NB4 (cell line): ENCODE measurements at regions not wholly inside any gene's neighbourhood (a gene's known extent, or its start where the extent isn't known, plus 50 kb on each side); places are given as distances from the start of the nearest gene placed in this dataset.

Experiments used
- DNase-seq: peaks from one replicate; pipeline ENCODE4 v3.0.0; 2010; ENCODE audit warnings: low read depth
- H3K4me3 ChIP-seq: one replicate; pipeline ENCODE4 v1.5.1; 2011; ENCODE audit warnings: mild to moderate bottlenecking, low read depth, low read length, moderate library complexity
- MYC ChIP-seq: IDR thresholded peaks from 2 replicates; pipeline ENCODE4 v1.6.1; 2011; ENCODE audit warnings: low read depth, low read length
- POLR2A ChIP-seq: IDR thresholded peaks from 2 replicates; pipeline ENCODE4 v1.6.1; 2011; ENCODE audit warnings: mild to moderate bottlenecking; ENCODE audit not compliant: insufficient read length; ENCODE audit errors: extremely low read depth
- TF ChIP-seq, protein P1 (sequence below): IDR thresholded peaks from one replicate; pipeline ENCODE4 v1.5.1; 2012; ENCODE audit warnings: low read depth, low read length
- TF ChIP-seq, protein P2 (sequence below): IDR thresholded peaks from 2 replicates; pipeline ENCODE4 v1.6.1; 2011; ENCODE audit warnings: low read depth, low read length

DNA sequence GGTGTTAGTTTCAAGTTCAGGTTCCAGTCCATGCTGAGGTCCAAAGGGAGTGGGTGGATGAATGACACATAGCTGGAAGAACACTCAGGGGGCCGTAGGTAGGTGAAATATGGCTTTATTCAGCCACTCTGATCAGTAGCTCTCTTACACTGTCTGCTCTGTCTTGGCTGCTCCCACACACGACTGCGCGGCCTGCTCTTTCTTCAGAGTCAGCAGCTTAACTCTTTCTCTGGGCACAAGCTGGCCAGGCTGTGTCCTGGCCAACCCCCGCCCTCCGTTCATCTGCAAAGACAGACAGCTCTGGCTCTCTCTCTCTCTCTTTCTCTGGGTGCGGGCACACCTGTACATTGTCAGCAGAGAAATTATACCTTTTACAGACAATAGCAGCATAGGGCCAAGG lies 317.4 kb upstream of the SORCS1 start:
- H3K4me3 ChIP-seq = no peak overlapping the region
- DNase-seq = no peak
- TF ChIP-seq, protein P1, sequence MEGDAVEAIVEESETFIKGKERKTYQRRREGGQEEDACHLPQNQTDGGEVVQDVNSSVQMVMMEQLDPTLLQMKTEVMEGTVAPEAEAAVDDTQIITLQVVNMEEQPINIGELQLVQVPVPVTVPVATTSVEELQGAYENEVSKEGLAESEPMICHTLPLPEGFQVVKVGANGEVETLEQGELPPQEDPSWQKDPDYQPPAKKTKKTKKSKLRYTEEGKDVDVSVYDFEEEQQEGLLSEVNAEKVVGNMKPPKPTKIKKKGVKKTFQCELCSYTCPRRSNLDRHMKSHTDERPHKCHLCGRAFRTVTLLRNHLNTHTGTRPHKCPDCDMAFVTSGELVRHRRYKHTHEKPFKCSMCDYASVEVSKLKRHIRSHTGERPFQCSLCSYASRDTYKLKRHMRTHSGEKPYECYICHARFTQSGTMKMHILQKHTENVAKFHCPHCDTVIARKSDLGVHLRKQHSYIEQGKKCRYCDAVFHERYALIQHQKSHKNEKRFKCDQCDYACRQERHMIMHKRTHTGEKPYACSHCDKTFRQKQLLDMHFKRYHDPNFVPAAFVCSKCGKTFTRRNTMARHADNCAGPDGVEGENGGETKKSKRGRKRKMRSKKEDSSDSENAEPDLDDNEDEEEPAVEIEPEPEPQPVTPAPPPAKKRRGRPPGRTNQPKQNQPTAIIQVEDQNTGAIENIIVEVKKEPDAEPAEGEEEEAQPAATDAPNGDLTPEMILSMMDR = no peak
- TF ChIP-seq POLR2A = no peak
- no peak for TF ChIP-seq MYC
- TF ChIP-seq, protein P2, sequence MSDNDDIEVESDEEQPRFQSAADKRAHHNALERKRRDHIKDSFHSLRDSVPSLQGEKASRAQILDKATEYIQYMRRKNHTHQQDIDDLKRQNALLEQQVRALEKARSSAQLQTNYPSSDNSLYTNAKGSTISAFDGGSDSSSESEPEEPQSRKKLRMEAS = no peak

- no peak for DNase-seq
- TF ChIP-seq MYC (no peak), POLR2A (no peak)
- TF ChIP-seq, protein P1 = no peak
- TF ChIP-seq, protein P2 = no peak
- no peak overlapping the region for H3K4me3 ChIP-seq
These were observed 316.7 kb upstream of the SORCS1 start for GRCh38 chr10:107481224-107481623.

DNA sequence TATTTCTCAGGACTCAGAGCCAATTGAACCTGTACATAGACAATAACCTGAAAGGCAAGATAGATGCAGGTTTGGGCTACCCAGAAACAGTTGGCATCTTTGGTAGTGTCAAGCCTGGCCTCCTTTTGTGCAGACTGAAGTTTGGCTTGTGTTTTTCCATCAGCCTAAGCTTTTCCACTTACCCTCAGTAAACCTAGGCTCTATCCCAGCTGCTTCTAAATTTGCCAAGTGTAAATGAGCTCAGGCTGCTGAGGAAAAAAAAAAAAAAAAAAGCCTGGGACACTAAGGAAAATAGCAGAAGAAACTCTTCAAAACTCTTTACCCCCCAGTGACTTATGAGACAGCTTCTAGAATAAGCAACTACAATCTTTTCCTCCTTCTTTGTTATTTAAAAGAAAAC lies 316.3 kb upstream of the SORCS1 start:
- H3K4me3 ChIP-seq = no peak overlapping the region
- DNase-seq = no peak
- TF ChIP-seq, protein P1 = no peak
- TF ChIP-seq POLR2A = no peak
- TF ChIP-seq, protein P2 = no peak
- no peak for TF ChIP-seq MYC

DNA sequence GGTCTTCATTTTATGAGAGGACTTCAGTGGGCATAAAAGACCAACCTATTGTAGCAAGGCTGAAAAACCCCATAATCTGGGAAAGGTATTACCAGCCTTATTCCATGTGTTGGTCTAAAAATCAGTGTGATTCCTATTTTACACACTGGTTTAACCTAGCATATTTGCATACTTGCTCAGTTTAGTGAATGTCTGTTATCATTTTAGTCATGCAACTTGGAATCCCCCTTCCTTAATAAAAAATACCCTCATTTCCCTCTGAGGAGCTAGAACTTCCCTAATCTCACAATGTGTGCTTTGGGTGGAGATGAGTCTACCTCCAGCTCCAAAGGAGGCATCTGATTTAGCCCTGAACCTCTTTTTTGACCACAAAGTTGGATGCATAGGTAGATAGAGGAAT lies 312.8 kb upstream of the SORCS1 start:
- TF ChIP-seq, protein P1 = no peak
- TF ChIP-seq POLR2A = no peak
- no peak for TF ChIP-seq MYC
- TF ChIP-seq, protein P2 = no peak
- H3K4me3 ChIP-seq = no peak overlapping the region
- DNase-seq = no peak

DNA sequence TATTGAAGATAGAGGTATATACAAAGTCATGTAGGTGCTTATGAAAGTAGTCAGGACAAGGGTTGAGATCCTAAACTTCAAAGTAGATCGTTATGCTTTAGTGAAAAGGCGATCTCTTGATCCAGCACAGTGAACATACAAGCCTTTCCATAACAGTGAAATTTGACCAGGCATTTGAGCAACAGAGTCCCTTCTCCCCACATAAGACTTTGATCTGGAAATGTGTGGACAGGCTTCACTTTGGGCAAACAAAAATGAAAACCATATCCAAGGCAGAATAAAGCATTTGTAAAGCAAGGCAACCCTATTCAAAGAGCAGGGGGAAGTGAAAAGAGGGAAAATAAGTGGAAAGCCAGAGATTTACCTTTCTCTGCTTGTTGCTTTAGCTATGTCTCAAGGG lies 311.9 kb upstream of the SORCS1 start:
- no peak overlapping the region for H3K4me3 ChIP-seq
- TF ChIP-seq, protein P1 = no peak
- no peak for DNase-seq

GRCh38 chr10:107474650-107475049 lies 310.1 kb upstream of the SORCS1 start:
- TF ChIP-seq POLR2A (no peak), MYC (no peak)
- TF ChIP-seq, protein P1 = no peak
- TF ChIP-seq, protein P2 = no peak
- DNase-seq = no peak
- no peak overlapping the region for H3K4me3 ChIP-seq
